HG02678 (cell line): ENCODE measurements at regions not wholly inside any gene's neighbourhood (a gene's known extent, or its start where the extent isn't known, plus 50 kb on each side); places are given as distances from the start of the nearest gene placed in this dataset.

Experiments
- ATAC-seq: cut with Tn5 transposase; IDR thresholded peaks from one replicate; pipeline ENCODE4 v1.9.1; 2021; ENCODE audit warnings: mild to moderate bottlenecking, moderate library complexity; ENCODE audit not compliant: unreplicated experiment

DNA sequence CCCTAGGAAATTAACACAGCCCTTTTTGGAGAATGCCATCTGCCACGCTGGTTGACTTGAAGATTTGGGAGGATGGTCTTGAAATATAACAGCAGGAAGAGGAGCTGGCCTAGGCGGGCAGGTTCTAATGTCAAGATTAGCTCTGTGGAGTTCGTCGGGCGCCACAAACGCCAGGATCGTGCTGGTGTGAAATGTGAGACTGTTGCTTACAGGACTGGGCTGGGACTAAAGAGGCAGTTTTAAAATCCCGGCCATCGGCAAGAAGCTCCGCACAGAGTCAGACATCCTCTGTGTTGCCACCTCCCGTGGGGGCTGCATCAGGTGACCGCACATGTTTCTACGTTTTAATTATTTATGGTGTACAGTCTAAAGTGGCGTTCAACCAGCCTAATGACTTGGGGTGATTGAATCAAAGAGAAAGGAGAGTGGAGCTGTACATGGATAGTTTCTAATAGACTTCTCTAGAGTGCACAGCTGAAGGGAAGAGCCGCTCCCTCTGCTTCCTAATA is 99.4 kb upstream of the BCL11A start:
- no peak for ATAC-seq

- no peak for ATAC-seq
These were observed 98.4 kb upstream of the PAPOLG start for GRCh38 chr2:60657673-60658072.

DNA sequence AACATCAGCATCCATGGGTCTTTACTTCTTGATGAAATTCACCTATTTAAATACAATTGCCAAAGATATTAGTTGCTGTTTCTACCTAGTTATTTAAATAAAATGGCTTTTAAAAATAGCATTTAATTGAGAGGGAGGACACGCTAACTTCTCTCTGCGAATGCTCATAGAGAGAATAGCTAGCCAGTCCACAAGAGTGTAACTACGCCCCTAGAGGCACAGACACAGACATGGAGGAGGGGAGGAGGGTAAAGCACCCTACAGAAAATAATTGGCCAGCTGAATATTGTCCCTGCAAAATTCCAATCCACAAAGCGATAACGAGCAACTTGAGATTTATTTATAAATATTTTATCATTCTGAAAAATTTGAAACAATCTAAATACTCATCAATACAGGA is 97.0 kb upstream of the PAPOLG start:
- no peak for ATAC-seq

GRCh38 chr2:60661073-60661738 is 94.9 kb upstream of the PAPOLG start:
- no peak for ATAC-seq

DNA sequence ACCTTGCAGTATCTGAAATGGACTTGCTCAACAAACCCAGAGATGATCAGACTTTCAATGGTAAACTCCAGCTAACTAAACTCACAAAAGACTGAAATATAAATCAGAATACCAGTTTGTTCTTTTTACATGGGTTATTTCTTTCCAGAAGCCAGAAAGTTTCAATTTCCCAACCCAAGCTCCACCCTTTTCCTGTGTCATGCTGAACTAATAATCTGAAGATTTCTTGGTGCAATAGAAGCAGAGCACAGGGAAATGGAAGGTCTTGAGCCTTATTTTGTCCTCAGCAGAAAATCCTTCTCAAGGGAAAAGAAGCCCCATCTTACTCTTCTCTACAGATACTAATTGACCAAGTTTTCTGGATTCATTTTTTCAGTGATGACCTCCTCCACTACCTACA is 93.3 kb upstream of the PAPOLG start:
- ATAC-seq = no peak

- no peak for ATAC-seq
These were observed 84.1 kb upstream of the PAPOLG start for GRCh38 chr2:60671966-60672365.

- peak; percentile 99 for ATAC-seq
These were observed 81.4 kb upstream of the PAPOLG start for GRCh38 chr2:60674524-60675165.

- ATAC-seq = no peak
These were observed 80.8 kb upstream of the PAPOLG start for GRCh38 chr2:60675301-60675700.

DNA sequence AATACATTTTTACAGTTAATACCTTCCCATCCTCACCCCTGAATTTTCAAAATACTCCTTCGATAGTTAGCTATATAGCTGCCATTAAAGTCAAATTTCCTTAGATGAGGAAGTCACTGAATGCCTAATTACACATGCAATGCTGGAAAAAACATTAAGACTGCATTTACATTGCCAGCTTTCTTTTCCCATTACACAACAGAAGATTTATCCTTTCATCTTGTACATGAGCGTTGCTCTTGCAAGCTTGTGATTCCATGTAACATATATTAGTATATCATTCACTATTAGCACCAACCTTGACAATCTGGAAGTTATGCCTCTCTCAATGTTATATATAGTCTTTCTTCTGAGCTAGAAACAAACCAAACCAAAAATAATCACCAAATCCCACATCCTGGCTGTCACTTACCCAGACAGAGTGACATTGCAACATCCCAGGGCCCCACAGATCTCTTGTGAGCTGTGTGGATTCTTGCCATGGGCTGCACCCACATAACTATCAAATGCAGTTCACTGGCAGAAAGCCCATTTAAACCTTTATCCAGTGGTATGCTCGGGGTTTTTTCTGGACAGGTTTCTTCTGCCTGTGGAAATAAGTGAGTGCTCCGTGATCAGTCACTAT is 79.2 kb upstream of the PAPOLG start:
- ATAC-seq = no peak

GRCh38 chr2:60677356-60677755 is 78.7 kb upstream of the PAPOLG start:
- ATAC-seq = no peak

- ATAC-seq = no peak
These were observed 77.5 kb upstream of the PAPOLG start for GRCh38 chr2:60678551-60678950.

- no peak for ATAC-seq
These were observed 76.9 kb upstream of the PAPOLG start for GRCh38 chr2:60679036-60679780.

DNA sequence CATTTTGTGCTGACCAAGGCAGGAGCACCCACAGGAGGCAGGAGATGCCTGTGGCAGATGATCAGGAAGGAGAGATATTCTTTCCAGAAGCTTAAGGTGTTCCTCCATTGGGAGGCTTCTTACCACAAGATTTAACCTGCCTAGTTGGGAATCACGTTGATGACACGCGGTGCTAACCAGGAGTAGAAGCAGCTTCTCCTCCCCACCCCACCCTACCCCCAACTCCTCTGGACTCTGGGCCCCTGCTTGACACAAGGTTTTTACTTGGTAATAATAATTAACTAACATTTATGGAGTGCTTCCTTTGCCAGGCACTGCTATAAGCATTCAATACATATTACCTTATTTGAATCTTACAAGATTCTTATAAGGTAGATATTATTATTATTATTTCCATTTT is 62.5 kb upstream of the PAPOLG start:
- no peak for ATAC-seq

- no peak for ATAC-seq
These were observed 60.3 kb upstream of the PAPOLG start for GRCh38 chr2:60695793-60696192.

DNA sequence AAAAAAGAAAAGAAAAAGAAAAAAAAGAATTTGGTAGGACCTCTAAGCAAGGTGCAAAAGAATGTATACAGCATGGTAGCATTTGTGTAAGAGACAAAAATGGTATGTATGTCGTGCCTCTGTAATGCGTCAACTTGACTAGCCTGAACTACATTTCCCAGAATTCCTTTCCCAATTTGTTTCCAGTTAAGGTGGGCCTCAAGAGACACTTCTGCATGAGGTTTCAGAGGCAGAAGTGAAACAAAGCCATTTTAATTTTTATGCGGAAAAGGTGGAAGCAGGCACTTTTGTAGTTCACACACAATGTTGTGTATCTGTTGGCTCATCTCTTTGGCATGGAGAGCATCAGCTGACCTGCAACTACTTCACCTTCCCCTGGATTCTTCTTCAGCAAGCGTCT is 56.5 kb upstream of the PAPOLG start:
- ATAC-seq = no peak

DNA sequence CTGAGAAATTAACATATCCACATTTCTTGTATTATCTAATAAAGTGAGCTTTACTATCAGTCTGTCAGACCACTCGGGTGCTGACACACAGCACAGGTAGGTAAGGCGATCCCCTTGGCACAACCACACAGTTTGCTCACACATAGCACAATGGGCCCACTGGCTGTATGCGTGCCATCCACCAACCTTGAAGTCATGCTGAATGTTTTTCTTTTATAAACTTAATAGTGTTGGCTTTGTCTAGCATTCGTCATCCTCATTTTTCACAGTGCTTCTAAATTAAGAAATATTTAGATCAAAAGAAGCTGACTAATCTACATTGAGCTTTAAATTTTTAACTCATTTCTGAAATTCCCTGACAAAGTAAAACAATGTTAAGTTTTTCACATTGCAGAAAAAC is 50.0 kb upstream of the PAPOLG start:
- no peak for ATAC-seq
